Endothelial cell of umbilical vein (primary cell): ENCODE measurements at regions not wholly inside any gene's neighbourhood (a gene's known extent, or its start where the extent isn't known, plus 50 kb on each side); places are given as distances from the start of the nearest gene placed in this dataset.

Experiments used
- CTCF ChIP-seq, 2 donors: IDR thresholded peaks; 1 replicate in 1 of 2; 2 replicates in 1 of 2; pipeline ENCODE4 v1.5.1; 2011; ENCODE audit warnings: low read length in 2 of 2, mild to moderate bottlenecking in 2 of 2, moderate library complexity in 2 of 2, control low read depth in 1 of 2, inconsistent platforms in 1 of 2, low read depth in 1 of 2; ENCODE audit not compliant: insufficient read depth in 1 of 2; ENCODE audit errors: extremely low read depth in 1 of 2
- GATA2 ChIP-seq: IDR thresholded peaks from 2 replicates; pipeline ENCODE4 v1.7.0; 2011; ENCODE audit warnings: low read depth, mild to moderate bottlenecking, moderate library complexity, mixed read lengths, low read length; ENCODE audit not compliant: insufficient read length, insufficient read depth
- POLR2AphosphoS5 ChIP-seq: IDR thresholded peaks from 2 replicates; pipeline ENCODE4 v1.6.1; 2012; ENCODE audit warnings: low read depth, mild to moderate bottlenecking, control low read depth, low read length, moderate library complexity; ENCODE audit not compliant: insufficient read depth

DNA sequence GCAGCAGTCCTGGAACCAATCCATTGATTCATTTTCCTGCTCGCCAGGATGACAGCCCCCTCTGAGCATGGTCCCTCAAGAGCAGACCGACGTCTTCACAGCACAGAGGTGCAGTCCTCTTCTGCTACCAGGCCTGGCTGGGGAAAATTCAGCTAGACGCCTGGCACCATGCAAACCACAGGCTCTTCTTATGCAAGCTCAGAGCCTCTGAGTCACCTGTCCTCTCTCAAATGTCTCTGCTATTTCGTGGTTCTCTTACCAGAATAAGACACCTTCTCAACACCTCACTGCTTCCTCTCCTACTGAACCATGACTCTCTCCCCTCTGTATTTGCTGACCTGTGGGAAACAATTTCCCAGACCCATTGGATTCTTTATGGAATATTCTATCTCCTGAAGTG lies 79.8 kb upstream of the CYRIA start:
- TF ChIP-seq CTCF (IDR thresholded peaks at IDR 0.05; ENCODE audit: extremely low read depth in 1 of 2, insufficient read depth in 1 of 2, low read depth in 1 of 2, low read length in 2 of 2) = no peak
- no peak for TF ChIP-seq GATA2
- TF ChIP-seq POLR2AphosphoS5 = no peak
